ENCODE measurements at regions not wholly inside any gene's neighbourhood (a gene's known extent, or its start where the extent isn't known, plus 50 kb on each side); places are given as distances from the start of the nearest gene placed in this dataset.

GRCh38 chr5:68953231-68953874, 140.5 kb upstream of the SLC30A5 start (continued):
- no peak for TF ChIP-seq ZNF114 (CRISPR knock-in tag; IDR thresholded peaks at IDR 0.05)
- TF ChIP-seq POLR2AphosphoS5 (IDR thresholded peaks at IDR 0.05; ENCODE audit: low read depth), result no peak
- TF ChIP-seq NANOG (IDR thresholded peaks at IDR 0.05; ENCODE audit: borderline replicate concordance), result no peak
- no peak for TF ChIP-seq EZH2phosphoT487 (IDR thresholded peaks at IDR 0.05; ENCODE audit: unreplicated experiment)
- TF ChIP-seq STAT1 (IDR thresholded peaks at IDR 0.05; ENCODE audit: unreplicated experiment), result no peak

GRCh38 chr5:68953875-68954617, 139.8 kb upstream of the SLC30A5 start:
- H3K79me2 ChIP-seq (replicated peaks; ENCODE audit: insufficient read depth), result no peaks in the 10 kb centered on the region
- no peak overlapping the region for H3K4me3 ChIP-seq
- no peaks in the 10 kb centered on the region for H3K27me3 ChIP-seq (ENCODE audit: insufficient read depth)
- Mint-ChIP-seq H3K27me3 (ENCODE audit: insufficient read depth, low read depth, poor library complexity) (peaks cover 2% of the 10 kb centered on the region), H3K36me3 (ENCODE audit: low read depth) (no peaks in the 10 kb centered on the region), H3K27ac (no peak overlapping the region), H3K4me1 (peaks cover 9% of the 10 kb centered on the region; the same call in 2 of the 3 replicates), H3K9me3 (no peaks in the 10 kb centered on the region), H3K4me3 (no peak overlapping the region)
- H3F3A ChIP-seq (replicated peaks; ENCODE audit: low read depth), result no peaks in the 10 kb centered on the region
- ATAC-seq (no peak), DNase-seq (ENCODE audit: low spot score) (no peak)
- H4K20me1 ChIP-seq (replicated peaks; ENCODE audit: insufficient read depth), result no peaks in the 10 kb centered on the region
- H3K9me2 ChIP-seq (ENCODE audit: insufficient read depth), result 0 out of 2 replicates have a peak, but pooled peaks cover 6% of the 10 kb centered on the region
- H2AFZ ChIP-seq, result 0 out of 2 replicates have a peak overlapping the region, but pooled peaks have one; percentile 39
- H3K4me1 ChIP-seq (ENCODE audit: insufficient read depth), result no peaks in the 10 kb centered on the region
- H3K36me3 ChIP-seq (ENCODE audit: insufficient read depth), result no peaks in the 10 kb centered on the region
- no peak overlapping the region for H3K4me2 ChIP-seq
- no peak overlapping the region for H3K27ac ChIP-seq (ENCODE audit: low read depth)
- TF ChIP-seq ETS1 (IDR thresholded peaks at IDR 0.05), result no peak
- no peak for TF ChIP-seq CREB1 (CRISPR knock-in tag; IDR thresholded peaks at IDR 0.05; ENCODE audit: low read depth)
- TF ChIP-seq NANOG (IDR thresholded peaks at IDR 0.05; ENCODE audit: borderline replicate concordance), result no peak
- TF ChIP-seq EZH2phosphoT487 (IDR thresholded peaks at IDR 0.05; ENCODE audit: unreplicated experiment), result no peak
- no peak for TF ChIP-seq ZNF462 (CRISPR knock-in tag; IDR thresholded peaks at IDR 0.05)
- no peak for TF ChIP-seq ZNF114 (CRISPR knock-in tag; IDR thresholded peaks at IDR 0.05)
- no peak for TF ChIP-seq EZH2 (IDR thresholded peaks at IDR 0.05; ENCODE audit: low read depth, unreplicated experiment)
- TF ChIP-seq, protein P1, sequence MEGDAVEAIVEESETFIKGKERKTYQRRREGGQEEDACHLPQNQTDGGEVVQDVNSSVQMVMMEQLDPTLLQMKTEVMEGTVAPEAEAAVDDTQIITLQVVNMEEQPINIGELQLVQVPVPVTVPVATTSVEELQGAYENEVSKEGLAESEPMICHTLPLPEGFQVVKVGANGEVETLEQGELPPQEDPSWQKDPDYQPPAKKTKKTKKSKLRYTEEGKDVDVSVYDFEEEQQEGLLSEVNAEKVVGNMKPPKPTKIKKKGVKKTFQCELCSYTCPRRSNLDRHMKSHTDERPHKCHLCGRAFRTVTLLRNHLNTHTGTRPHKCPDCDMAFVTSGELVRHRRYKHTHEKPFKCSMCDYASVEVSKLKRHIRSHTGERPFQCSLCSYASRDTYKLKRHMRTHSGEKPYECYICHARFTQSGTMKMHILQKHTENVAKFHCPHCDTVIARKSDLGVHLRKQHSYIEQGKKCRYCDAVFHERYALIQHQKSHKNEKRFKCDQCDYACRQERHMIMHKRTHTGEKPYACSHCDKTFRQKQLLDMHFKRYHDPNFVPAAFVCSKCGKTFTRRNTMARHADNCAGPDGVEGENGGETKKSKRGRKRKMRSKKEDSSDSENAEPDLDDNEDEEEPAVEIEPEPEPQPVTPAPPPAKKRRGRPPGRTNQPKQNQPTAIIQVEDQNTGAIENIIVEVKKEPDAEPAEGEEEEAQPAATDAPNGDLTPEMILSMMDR (conservative IDR thresholded peaks at IDR 0.05; ENCODE audit: low read depth in 2 of 2), result no peak
- no peak for TF ChIP-seq JUNB (IDR thresholded peaks at IDR 0.05; ENCODE audit: unreplicated experiment)
- no peak for TF ChIP-seq STAT1 (IDR thresholded peaks at IDR 0.05; ENCODE audit: unreplicated experiment)

Measured in GM23338 (cell line).